T-helper 2 cell treated with Interferon-gamma antibody and Interleukin-4, amounts not matched to agents 5 μg/mL and 100 μg/mL, for 36 hours (primary cell): ENCODE measurements at regions not wholly inside any gene's neighbourhood (a gene's known extent, or its start where the extent isn't known, plus 50 kb on each side); places are given as distances from the start of the nearest gene placed in this dataset.
"Not testable (repeated sequence)": the region's sequence is repeated elsewhere in the genome, so short reads cannot be mapped to it uniquely, and the experiment has no call there.

Source experiments
- DNase-seq: peaks from one replicate; pipeline ENCODE4 v3.0.0; 2021; ENCODE audit warnings: low spot score
- H3K27ac Mint-ChIP-seq: one replicate; pipeline ENCODE4 v1.8.0; 2021; ENCODE audit warnings: mild to moderate bottlenecking, mixed read lengths
- H3K27me3 Mint-ChIP-seq: one replicate; pipeline ENCODE4 v1.8.0; 2021; ENCODE audit warnings: low read depth, mixed read lengths
- H3K36me3 Mint-ChIP-seq: one replicate; pipeline ENCODE4 v1.8.0; 2021; ENCODE audit warnings: low read depth, mixed read lengths
- H3K4me1 Mint-ChIP-seq: one replicate; pipeline ENCODE4 v1.8.0; 2021; ENCODE audit warnings: low read depth, mixed read lengths
- H3K4me3 Mint-ChIP-seq: one replicate; pipeline ENCODE4 v1.8.0; 2022; ENCODE audit warnings: mild to moderate bottlenecking, moderate library complexity, mixed read lengths
- H3K9me3 Mint-ChIP-seq: one replicate; pipeline ENCODE4 v1.8.0; 2021; ENCODE audit warnings: mixed read lengths

- H3K9me3 Mint-ChIP-seq, H3K36me3 Mint-ChIP-seq, DNase-seq, H3K4me3 Mint-ChIP-seq, H3K4me1 Mint-ChIP-seq, H3K27ac Mint-ChIP-seq, H3K27me3 Mint-ChIP-seq: not testable (repeated sequence)
These were observed 77.5 kb upstream of the DST start for GRCh38 chr6:56720202-56720601.

- not testable (repeated sequence) for DNase-seq, H3K4me3 Mint-ChIP-seq, H3K27me3 Mint-ChIP-seq, H3K36me3 Mint-ChIP-seq, H3K9me3 Mint-ChIP-seq, H3K4me1 Mint-ChIP-seq, H3K27ac Mint-ChIP-seq
These were observed 76.8 kb upstream of the DST start for GRCh38 chr6:56719315-56720058.

- no peak overlapping the region for H3K4me3 Mint-ChIP-seq
- DNase-seq = no peak
- H3K4me1 Mint-ChIP-seq = no peaks in the 10 kb centered on the region
- H3K27me3 Mint-ChIP-seq = peaks cover 2% of the 10 kb centered on the region
- no peaks in the 10 kb centered on the region for H3K9me3 Mint-ChIP-seq
- no peak overlapping the region for H3K27ac Mint-ChIP-seq
- no peaks in the 10 kb centered on the region for H3K36me3 Mint-ChIP-seq
These were observed 75.5 kb upstream of the DST start for GRCh38 chr6:56718236-56718635.

- H3K4me1 Mint-ChIP-seq = no peaks in the 10 kb centered on the region
- H3K27me3 Mint-ChIP-seq = peaks cover 2% of the 10 kb centered on the region
- no peaks in the 10 kb centered on the region for H3K36me3 Mint-ChIP-seq
- H3K27ac Mint-ChIP-seq = no peak overlapping the region
- no peak overlapping the region for H3K4me3 Mint-ChIP-seq
- no peak for DNase-seq
- H3K9me3 Mint-ChIP-seq = no peaks in the 10 kb centered on the region
These were observed 73.5 kb upstream of the DST start for GRCh38 chr6:56716229-56716628.

GRCh38 chr6:56715741-56716140 is 73.1 kb upstream of the DST start:
- no peak overlapping the region for H3K4me3 Mint-ChIP-seq
- no peaks in the 10 kb centered on the region for H3K9me3 Mint-ChIP-seq
- DNase-seq = no peak
- H3K36me3 Mint-ChIP-seq = no peaks in the 10 kb centered on the region
- peaks cover 2% of the 10 kb centered on the region for H3K27me3 Mint-ChIP-seq
- H3K4me1 Mint-ChIP-seq = no peaks in the 10 kb centered on the region
- H3K27ac Mint-ChIP-seq = no peak overlapping the region

- Mint-ChIP-seq H3K9me3 (no peaks in the 10 kb centered on the region), H3K27ac (no peak overlapping the region), H3K4me3 (no peak overlapping the region), H3K27me3 (peaks cover 3% of the 10 kb centered on the region), H3K36me3 (no peaks in the 10 kb centered on the region), H3K4me1 (no peaks in the 10 kb centered on the region)
- DNase-seq = no peak
These were observed 72.3 kb upstream of the DST start for GRCh38 chr6:56714982-56715456.

GRCh38 chr6:56714273-56714672 is 71.6 kb upstream of the DST start:
- DNase-seq = no peak
- Mint-ChIP-seq H3K4me1 (no peaks in the 10 kb centered on the region), H3K4me3 (no peak overlapping the region), H3K27ac (no peak overlapping the region), H3K36me3 (no peaks in the 10 kb centered on the region), H3K9me3 (no peaks in the 10 kb centered on the region), H3K27me3 (peaks cover 8% of the 10 kb centered on the region)

GRCh38 chr6:56713254-56713672 is 70.6 kb upstream of the DST start:
- DNase-seq = no peak
- H3K4me3 Mint-ChIP-seq = no peak overlapping the region
- H3K4me1 Mint-ChIP-seq = no peaks in the 10 kb centered on the region
- H3K27ac Mint-ChIP-seq = no peak overlapping the region
- H3K9me3 Mint-ChIP-seq = no peaks in the 10 kb centered on the region
- H3K36me3 Mint-ChIP-seq = no peaks in the 10 kb centered on the region
- H3K27me3 Mint-ChIP-seq = peaks cover 6% of the 10 kb centered on the region

- no peak overlapping the region for H3K4me3 Mint-ChIP-seq
- DNase-seq = no peak
- H3K27ac Mint-ChIP-seq = no peak overlapping the region
- H3K4me1 Mint-ChIP-seq = no peaks in the 10 kb centered on the region
- no peaks in the 10 kb centered on the region for H3K9me3 Mint-ChIP-seq
- H3K36me3 Mint-ChIP-seq = no peaks in the 10 kb centered on the region
- H3K27me3 Mint-ChIP-seq = peaks cover 6% of the 10 kb centered on the region
These were observed 68.3 kb upstream of the DST start for GRCh38 chr6:56710967-56711366.

GRCh38 chr6:56709650-56710049 is 67.0 kb upstream of the DST start:
- Mint-ChIP-seq H3K27me3 (peaks cover 6% of the 10 kb centered on the region), H3K27ac (no peak overlapping the region), H3K36me3 (no peaks in the 10 kb centered on the region), H3K9me3 (no peaks in the 10 kb centered on the region), H3K4me3 (no peak overlapping the region), H3K4me1 (no peaks in the 10 kb centered on the region)
- DNase-seq = no peak

- no peak for DNase-seq
- Mint-ChIP-seq H3K27me3 (peaks cover 6% of the 10 kb centered on the region), H3K36me3 (no peaks in the 10 kb centered on the region), H3K4me1 (no peaks in the 10 kb centered on the region), H3K27ac (no peak overlapping the region), H3K9me3 (no peaks in the 10 kb centered on the region), H3K4me3 (no peak overlapping the region)
These were observed 66.3 kb upstream of the DST start for GRCh38 chr6:56708810-56709597.

GRCh38 chr6:56706981-56707726 is 64.5 kb upstream of the DST start:
- no peak overlapping the region for H3K4me3 Mint-ChIP-seq
- H3K36me3 Mint-ChIP-seq = no peaks in the 10 kb centered on the region
- no peaks in the 10 kb centered on the region for H3K9me3 Mint-ChIP-seq
- H3K27me3 Mint-ChIP-seq = peaks cover 6% of the 10 kb centered on the region
- no peaks in the 10 kb centered on the region for H3K4me1 Mint-ChIP-seq
- no peak overlapping the region for H3K27ac Mint-ChIP-seq
- no peak for DNase-seq

GRCh38 chr6:56699066-56699654 is 56.5 kb upstream of the DST start:
- no peak for DNase-seq
- no peaks in the 10 kb centered on the region for H3K4me1 Mint-ChIP-seq
- H3K4me3 Mint-ChIP-seq = no peak overlapping the region
- no peaks in the 10 kb centered on the region for H3K36me3 Mint-ChIP-seq
- H3K27me3 Mint-ChIP-seq = no peaks in the 10 kb centered on the region
- H3K27ac Mint-ChIP-seq = no peak overlapping the region
- H3K9me3 Mint-ChIP-seq = no peaks in the 10 kb centered on the region

- Mint-ChIP-seq H3K4me1 (no peaks in the 10 kb centered on the region), H3K36me3 (no peaks in the 10 kb centered on the region), H3K9me3 (no peaks in the 10 kb centered on the region), H3K27ac (no peak overlapping the region), H3K4me3 (no peak overlapping the region), H3K27me3 (peaks cover 2% of the 10 kb centered on the region)
- no peak for DNase-seq
These were observed 53.0 kb upstream of the DST start for GRCh38 chr6:56695702-56696101.
